Occipital lobe (tissue), 1 donor: ENCODE measurements at regions not wholly inside any gene's neighbourhood (a gene's known extent, or its start where the extent isn't known, plus 50 kb on each side); places are given as distances from the start of the nearest gene placed in this dataset.

Experiments
- DNase-seq: peaks from one replicate; lab custom pipeline; 2025; lab: John Stamatoyannopoulos, UW

DNA sequence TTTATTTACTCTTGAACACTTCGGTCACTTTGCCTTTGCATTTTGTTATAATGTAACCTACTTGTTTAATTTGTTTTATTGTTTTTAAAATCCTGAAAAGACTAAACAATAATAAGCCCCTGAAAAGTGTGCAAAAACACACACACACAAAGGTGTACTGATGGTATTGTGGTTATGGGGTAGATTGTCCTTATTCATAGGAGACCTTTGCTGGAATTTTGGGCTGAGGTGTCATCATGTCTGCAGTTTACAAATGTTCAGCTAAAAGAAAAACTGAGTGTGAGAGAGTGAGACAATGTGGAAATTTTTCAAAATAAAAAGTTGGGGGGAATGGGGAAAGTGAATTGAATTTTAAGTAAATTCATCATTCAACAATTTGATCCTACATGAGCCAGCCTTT lies 174.9 kb downstream of the QDPR start:
- DNase-seq, result no peak

- no peak for DNase-seq
Measured at GRCh38 chr4:17336524-17336961, 175.3 kb downstream of the QDPR start.

DNA sequence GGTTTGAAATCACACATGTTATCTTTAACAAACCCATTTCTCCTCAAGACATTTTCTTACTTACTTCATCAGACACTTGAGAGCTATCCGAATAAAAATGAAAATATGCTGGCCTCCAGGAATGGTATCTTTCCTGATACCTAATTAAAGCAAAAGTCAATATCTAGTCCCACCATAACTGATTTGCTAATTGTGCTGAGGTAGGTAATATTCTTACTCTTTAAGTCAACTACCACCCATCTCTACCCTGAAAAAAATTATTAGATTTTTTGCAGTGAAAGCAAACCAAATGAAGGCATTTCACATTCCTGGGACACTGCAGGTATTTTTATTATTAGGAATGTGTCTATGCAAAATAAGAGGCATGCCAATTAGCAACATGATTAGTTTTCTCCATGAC lies 175.8 kb downstream of the QDPR start:
- no peak for DNase-seq

- DNase-seq, result no peak
Measured at GRCh38 chr4:17335371-17335770, 176.5 kb downstream of the QDPR start.

- DNase-seq, result no peak
Measured at GRCh38 chr4:17332478-17332877, 179.4 kb downstream of the QDPR start.

GRCh38 chr4:17329046-17329445 lies 182.8 kb downstream of the QDPR start:
- DNase-seq, result no peak

DNA sequence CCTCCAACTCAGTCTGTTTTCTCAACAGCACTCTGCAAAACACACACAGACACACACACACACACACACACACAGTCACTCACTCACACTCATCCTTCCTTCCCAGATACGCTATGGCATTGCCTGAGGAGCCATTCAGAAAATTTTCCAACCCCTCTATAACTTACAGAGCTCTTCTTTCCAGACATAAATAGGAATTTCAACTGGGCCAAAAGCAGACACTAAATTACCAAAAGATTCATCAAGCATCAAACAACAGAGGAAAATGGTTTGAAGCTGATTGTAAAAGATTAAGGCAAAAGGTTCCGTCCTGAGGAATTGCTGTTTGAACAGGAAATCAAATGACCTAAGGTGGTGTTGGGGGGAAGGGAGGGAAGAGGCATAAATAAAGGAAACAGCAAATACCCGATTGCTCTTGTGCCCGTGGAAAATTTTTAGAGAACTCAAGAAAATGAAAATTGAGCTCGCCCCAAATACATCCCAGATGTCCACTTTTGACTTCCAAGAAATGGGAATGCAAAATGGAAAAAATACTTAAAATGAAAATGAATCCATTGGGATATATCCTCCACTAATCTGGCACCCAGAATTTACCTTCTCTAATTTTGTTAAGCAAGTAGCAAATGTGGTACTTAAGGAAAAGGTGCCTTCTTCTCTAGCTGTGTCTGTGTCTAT lies 183.6 kb downstream of the QDPR start:
- no peak for DNase-seq

DNA sequence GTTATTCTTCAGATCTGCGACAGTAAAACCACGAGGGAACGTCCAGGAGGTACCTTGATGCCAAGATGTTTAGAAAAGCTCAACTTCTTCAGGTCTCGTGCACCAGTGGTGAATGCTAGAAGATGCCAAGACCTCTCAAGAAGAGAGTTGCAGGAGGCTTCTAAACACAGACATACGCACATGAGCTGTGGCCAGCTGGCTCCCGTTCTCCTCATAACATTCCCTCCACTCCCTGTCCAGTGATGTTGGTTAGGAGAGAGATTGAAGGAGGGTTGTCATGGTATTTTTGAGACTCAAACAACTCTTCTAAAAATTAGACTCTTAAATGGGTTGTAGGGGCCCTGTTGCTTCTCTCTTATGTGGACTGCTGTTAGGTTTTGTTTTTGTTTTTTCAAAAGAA lies 184.3 kb downstream of the QDPR start:
- DNase-seq, result no peak

DNA sequence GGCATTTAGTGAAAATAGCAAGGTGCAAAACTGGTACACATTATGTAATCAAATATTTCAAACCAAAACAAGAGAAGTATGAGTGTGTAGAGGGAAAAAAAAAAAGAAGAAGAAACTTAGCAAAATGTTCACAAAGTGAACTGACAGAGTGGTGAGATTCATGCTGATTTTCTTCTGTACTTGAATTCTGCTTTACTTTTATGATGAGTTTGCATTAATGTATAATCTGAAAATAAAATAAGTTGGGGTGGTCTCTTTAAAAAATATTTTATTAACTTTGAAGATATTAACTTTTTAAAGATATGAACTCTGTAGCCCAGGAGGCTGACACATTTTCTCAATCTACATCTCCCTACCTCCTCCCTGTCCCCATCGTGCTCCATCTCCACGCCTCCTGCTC lies 185.1 kb downstream of the QDPR start:
- no peak for DNase-seq

DNA sequence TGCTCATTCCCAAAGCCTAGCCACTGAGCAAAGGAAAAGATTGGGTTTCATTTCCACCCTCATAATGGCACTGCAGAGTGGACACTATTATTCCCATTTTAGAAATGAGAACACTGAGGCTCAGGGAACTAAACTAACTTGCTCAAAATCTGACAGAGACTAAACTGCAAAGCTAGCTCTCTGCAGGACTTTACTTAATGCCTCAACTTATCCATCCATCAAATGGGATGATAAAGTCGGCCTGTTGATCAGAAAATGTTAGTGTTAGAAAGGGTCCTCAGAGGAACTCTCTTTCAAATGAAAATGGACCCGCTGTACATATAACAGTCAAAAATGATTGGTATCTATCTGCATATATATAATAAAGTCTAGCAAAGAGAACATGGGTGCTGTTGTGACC lies 186.8 kb downstream of the QDPR start:
- no peak for DNase-seq

- peak; percentile 36 for DNase-seq
Measured at GRCh38 chr4:17324386-17324830, 187.5 kb downstream of the QDPR start.

GRCh38 chr4:17323554-17324385 lies 188.1 kb downstream of the QDPR start:
- no peak for DNase-seq

DNA sequence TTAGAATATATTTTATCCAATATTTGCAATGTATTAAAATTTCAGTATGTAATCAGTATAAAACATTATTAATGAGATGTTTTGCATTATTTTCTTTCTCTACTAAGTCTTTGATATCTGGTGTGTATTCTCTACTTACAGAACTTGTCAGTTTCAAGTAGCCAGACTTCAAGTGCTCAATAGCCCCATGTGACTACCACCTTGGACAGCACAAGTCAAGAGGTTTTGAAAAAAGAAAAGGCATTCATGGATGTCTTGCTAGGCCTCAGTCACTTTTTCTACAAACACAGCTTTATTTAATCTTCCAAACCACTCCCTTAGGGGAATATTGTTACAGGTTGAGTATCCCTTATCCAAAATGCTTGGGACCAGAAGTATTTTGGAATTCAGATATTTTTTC lies 189.4 kb downstream of the QDPR start:
- no peak for DNase-seq

GRCh38 chr4:17320046-17320445 lies 191.8 kb downstream of the QDPR start:
- DNase-seq, result no peak

- no peak for DNase-seq
Measured at GRCh38 chr4:17317526-17317925, 194.4 kb downstream of the QDPR start.

- DNase-seq, result no peak
Measured at GRCh38 chr4:17316566-17316965, 195.3 kb downstream of the QDPR start.

DNA sequence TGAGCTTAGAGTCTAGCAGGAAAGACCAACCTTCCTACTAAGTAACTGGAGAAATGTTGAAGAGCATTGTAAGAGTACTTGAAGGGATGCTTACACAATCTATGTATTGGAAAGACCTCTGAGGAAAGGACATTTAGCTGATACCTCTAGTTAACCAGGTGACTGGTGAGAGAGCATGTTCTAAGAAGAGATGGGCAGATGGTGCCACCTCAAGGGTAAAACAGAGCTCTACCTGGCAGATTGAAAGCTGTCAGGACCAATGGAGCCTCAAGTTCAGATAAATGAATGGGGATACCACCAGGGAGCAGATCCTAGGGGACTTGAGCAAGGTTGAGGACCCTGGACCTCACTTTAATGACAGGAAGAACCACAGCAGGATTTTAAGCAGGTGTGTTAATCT lies 196.4 kb downstream of the QDPR start:
- DNase-seq, result no peak

GRCh38 chr4:17313194-17313593 lies 198.7 kb downstream of the QDPR start:
- DNase-seq, result no peak

DNA sequence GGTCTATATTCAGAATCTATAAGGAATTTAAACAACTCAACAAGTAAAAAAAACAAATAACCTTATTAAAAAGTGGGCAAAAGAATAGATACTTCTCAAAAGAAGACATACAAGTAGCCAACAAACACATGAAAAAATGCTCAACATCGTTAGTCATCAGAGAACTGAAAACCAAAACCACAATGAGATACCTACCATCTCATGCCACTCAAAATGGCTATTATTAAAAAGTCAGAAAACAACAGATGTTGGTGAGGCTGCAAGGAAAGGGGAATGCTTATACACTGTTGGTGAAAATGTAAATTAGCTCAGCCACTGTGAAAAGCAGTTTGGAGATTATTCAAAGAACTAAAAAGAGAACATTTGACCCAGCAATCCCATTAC lies 201.6 kb downstream of the QDPR start:
- no peak for DNase-seq

GRCh38 chr4:17309567-17310268 lies 202.2 kb downstream of the QDPR start:
- DNase-seq, result no peak

- DNase-seq, result no peak
Measured at GRCh38 chr4:17301869-17302268, 210.0 kb downstream of the QDPR start.

- no peak for DNase-seq
Measured at GRCh38 chr4:17301266-17301665, 210.6 kb downstream of the QDPR start.
